Right hindlimb (tissue), 1 donor: ENCODE measurements at regions not wholly inside any gene's neighbourhood (a gene's known extent, or its start where the extent isn't known, plus 50 kb on each side); places are given as distances from the start of the nearest gene placed in this dataset.

Experiments used
- DNase-seq: peaks from one replicate; pipeline ENCODE4 v3.0.0-alpha.2; 2018

GRCh38 chr5:159826351-159827214, 89.7 kb upstream of the ADRA1B start:
- no peak for DNase-seq

- DNase-seq: no peak
These were observed 88.4 kb upstream of the ADRA1B start for GRCh38 chr5:159827861-159828260.

GRCh38 chr5:159832073-159832472, 84.2 kb upstream of the ADRA1B start:
- DNase-seq: no peak

- no peak for DNase-seq
These were observed 83.2 kb upstream of the ADRA1B start for GRCh38 chr5:159833088-159833487.

GRCh38 chr5:159833846-159834245, 82.4 kb upstream of the ADRA1B start:
- DNase-seq: no peak

GRCh38 chr5:159835548-159835947, 80.7 kb upstream of the ADRA1B start:
- DNase-seq: no peak

GRCh38 chr5:159836691-159837090, 79.6 kb upstream of the ADRA1B start:
- no peak for DNase-seq

- DNase-seq: no peak
These were observed 78.4 kb upstream of the ADRA1B start for GRCh38 chr5:159837860-159838259.

GRCh38 chr5:159838551-159839222, 77.6 kb upstream of the ADRA1B start:
- no peak for DNase-seq

GRCh38 chr5:159844267-159845121, 71.8 kb upstream of the ADRA1B start:
- no peak for DNase-seq

- DNase-seq: no peak
These were observed 66.7 kb upstream of the ADRA1B start for GRCh38 chr5:159849437-159850083.

GRCh38 chr5:159850160-159850559, 66.1 kb upstream of the ADRA1B start:
- DNase-seq: peak; percentile 45

- DNase-seq: no peak
These were observed 65.2 kb upstream of the ADRA1B start for GRCh38 chr5:159851053-159851452.

- DNase-seq: no peak
These were observed 61.4 kb upstream of the ADRA1B start for GRCh38 chr5:159854916-159855315.

GRCh38 chr5:159855476-159856191, 60.6 kb upstream of the ADRA1B start:
- DNase-seq: no peak

GRCh38 chr5:159858871-159859270, 57.4 kb upstream of the ADRA1B start:
- no peak for DNase-seq

- no peak for DNase-seq
These were observed 55.2 kb upstream of the ADRA1B start for GRCh38 chr5:159861086-159861485.

GRCh38 chr5:159864885-159865691, 51.2 kb upstream of the ADRA1B start:
- DNase-seq: no peak

- no peak for DNase-seq
These were observed 50.2 kb upstream of the ADRA1B start for GRCh38 chr5:159866093-159866492.
